ENCODE measurements at regions not wholly inside any gene's neighbourhood (a gene's known extent, or its start where the extent isn't known, plus 50 kb on each side); places are given as distances from the start of the nearest gene placed in this dataset.
A peak's percentile ranks its signal among the peaks of the same experiment; 100 is the strongest.

GRCh38 chr4:73348185-73348584 is 55.9 kb upstream of the ALB start:
- H3K27ac ChIP-seq (ENCODE audit: low read depth, low read length) = no peak overlapping the region

GRCh38 chr4:73347497-73347896 is 56.6 kb upstream of the ALB start:
- H3K9me2 ChIP-seq (replicated peaks; ENCODE audit: control insufficient read depth, low read length) = no peaks in the 10 kb centered on the region
- no peak overlapping the region for H3K4me3 ChIP-seq (ENCODE audit: low read length)
- no peaks in the 10 kb centered on the region for H3K79me2 ChIP-seq (ENCODE audit: control insufficient read depth, low read length)
- no peaks in the 10 kb centered on the region for H4K20me1 ChIP-seq (ENCODE audit: control insufficient read depth, insufficient read depth, low read depth, low read length)
- H3K36me3 ChIP-seq (ENCODE audit: control insufficient read depth, low read length) = no peaks in the 10 kb centered on the region
- no peaks in the 10 kb centered on the region for H3K27me3 ChIP-seq (ENCODE audit: control insufficient read depth, low read length)
- no peaks in the 10 kb centered on the region for H3K9me3 ChIP-seq (ENCODE audit: control insufficient read depth, insufficient read depth, low read length)
- TF ChIP-seq EZH2phosphoT487 (IDR thresholded peaks at IDR 0.05; ENCODE audit: borderline replicate concordance, low read length) = no peak
- no peak for TF ChIP-seq CTCF (IDR thresholded peaks at IDR 0.05; ENCODE audit: low read depth, low read length, poor library complexity, severe bottlenecking)
- H3K4me2 ChIP-seq (ENCODE audit: low read length) = peak overlapping the region; percentile 17; the same call in 1 of the 2 replicates
- H3F3A ChIP-seq (ENCODE audit: control insufficient read depth, insufficient read depth) = no peaks in the 10 kb centered on the region
- H3K27ac ChIP-seq (ENCODE audit: low read depth, low read length) = no peak overlapping the region
- H3K4me1 ChIP-seq (ENCODE audit: control insufficient read depth, low read length) = peaks cover 16% of the 10 kb centered on the region

More at GRCh38 chr4:73348185-73348584, 55.9 kb upstream of the ALB start:
- H3K27me3 ChIP-seq (ENCODE audit: control insufficient read depth, low read length) = no peaks in the 10 kb centered on the region
- no peaks in the 10 kb centered on the region for H3K9me2 ChIP-seq (replicated peaks; ENCODE audit: control insufficient read depth, low read length)
- no peak overlapping the region for H3K4me3 ChIP-seq (ENCODE audit: low read length)
- peak overlapping the region; percentile 25 for H3K4me2 ChIP-seq (ENCODE audit: low read length)
- peaks cover 16% of the 10 kb centered on the region for H3K4me1 ChIP-seq (ENCODE audit: control insufficient read depth, low read length)
- H4K20me1 ChIP-seq (ENCODE audit: control insufficient read depth, insufficient read depth, low read depth, low read length) = no peaks in the 10 kb centered on the region
- no peaks in the 10 kb centered on the region for H3K9me3 ChIP-seq (ENCODE audit: control insufficient read depth, insufficient read depth, low read length)
- no peaks in the 10 kb centered on the region for H3K36me3 ChIP-seq (ENCODE audit: control insufficient read depth, low read length)
- no peaks in the 10 kb centered on the region for H3F3A ChIP-seq (ENCODE audit: control insufficient read depth, insufficient read depth)
- TF ChIP-seq EZH2phosphoT487 (IDR thresholded peaks at IDR 0.05; ENCODE audit: borderline replicate concordance, low read length) = no peak
- no peak for TF ChIP-seq CTCF (IDR thresholded peaks at IDR 0.05; ENCODE audit: low read depth, low read length, poor library complexity, severe bottlenecking)
- no peaks in the 10 kb centered on the region for H3K79me2 ChIP-seq (ENCODE audit: control insufficient read depth, low read length)

- Histone ChIP-seq H3K27me3 (ENCODE audit: control insufficient read depth, low read length) (no peaks in the 10 kb centered on the region), H3K4me2 (ENCODE audit: low read length) (no peak overlapping the region), H3K4me1 (ENCODE audit: control insufficient read depth, low read length) (peaks cover 27% of the 10 kb centered on the region), H3K79me2 (ENCODE audit: control insufficient read depth, low read length) (no peaks in the 10 kb centered on the region), H3K9me2 (replicated peaks; ENCODE audit: control insufficient read depth, low read length) (no peaks in the 10 kb centered on the region), H3K9me3 (ENCODE audit: control insufficient read depth, insufficient read depth, low read length) (no peaks in the 10 kb centered on the region), H4K20me1 (ENCODE audit: control insufficient read depth, insufficient read depth, low read depth, low read length) (no peaks in the 10 kb centered on the region), H3K27ac (ENCODE audit: low read depth, low read length) (no peak overlapping the region), H3K4me3 (ENCODE audit: low read length) (no peak overlapping the region), H3K36me3 (ENCODE audit: control insufficient read depth, low read length) (no peaks in the 10 kb centered on the region), H3F3A (ENCODE audit: control insufficient read depth, insufficient read depth) (peaks cover 3% of the 10 kb centered on the region; the same call in 1 of the 2 replicates)
- TF ChIP-seq EZH2phosphoT487 (IDR thresholded peaks at IDR 0.05; ENCODE audit: borderline replicate concordance, low read length) (no peak), CTCF (IDR thresholded peaks at IDR 0.05; ENCODE audit: low read depth, low read length, poor library complexity, severe bottlenecking) (no peak)
Observed at GRCh38 chr4:73345399-73345975, 58.6 kb upstream of the ALB start.
